GM12891 (cell line): ENCODE measurements at regions not wholly inside any gene's neighbourhood (a gene's known extent, or its start where the extent isn't known, plus 50 kb on each side); places are given as distances from the start of the nearest gene placed in this dataset.
"Not testable (repeated sequence)": the region's sequence is repeated elsewhere in the genome, so short reads cannot be mapped to it uniquely, and the experiment has no call there.

Experiments
- POLR2A ChIP-seq: IDR thresholded peaks from 2 replicates; pipeline ENCODE4 v1.6.1; 2011; ENCODE audit warnings: low read depth, low read length, control low read depth
- SPI1 ChIP-seq: IDR thresholded peaks from 2 replicates; pipeline ENCODE4 v1.6.1; 2011; ENCODE audit warnings: low read depth, low read length, control low read depth
- TAF1 ChIP-seq: IDR thresholded peaks from 2 replicates; pipeline ENCODE4 v1.6.1; 2011; ENCODE audit warnings: low read depth, low read length, control low read depth

GRCh38 chr17:43283606-43284005 is 49.8 kb upstream of the RNU2-1 start:
- TF ChIP-seq POLR2A, TAF1, SPI1: not testable (repeated sequence)
